ENCODE measurements at regions not wholly inside any gene's neighbourhood (a gene's known extent, or its start where the extent isn't known, plus 50 kb on each side); places are given as distances from the start of the nearest gene placed in this dataset.

- no peak for DNase-seq
- H3K36me3 ChIP-seq (ENCODE audit: insufficient read depth, low read length) = no peaks in the 10 kb centered on the region
These were observed 199.7 kb downstream of the PAPSS1 start for GRCh38 chr4:107520368-107520767.

GRCh38 chr4:107519053-107519452, 201.0 kb downstream of the PAPSS1 start:
- no peak overlapping the region for H3K9ac ChIP-seq (ENCODE audit: low read length)
- no peaks in the 10 kb centered on the region for H3K9me2 ChIP-seq (replicated peaks; ENCODE audit: insufficient read depth, low read length)
- no peak overlapping the region for H2AFZ ChIP-seq (ENCODE audit: low read length)
- no peak overlapping the region for H3K4me2 ChIP-seq (ENCODE audit: low read depth, low read length, poor library complexity, severe bottlenecking)
- H3K4me1 ChIP-seq (ENCODE audit: low read length) = no peaks in the 10 kb centered on the region
- H3K79me2 ChIP-seq (ENCODE audit: low read length) = no peaks in the 10 kb centered on the region
- H3K36me3 ChIP-seq (ENCODE audit: insufficient read depth, low read length) = no peaks in the 10 kb centered on the region
- H4K20me1 ChIP-seq (ENCODE audit: insufficient read depth, low read depth, low read length) = no peaks in the 10 kb centered on the region
- H3K27me3 ChIP-seq (ENCODE audit: low read length) = no peaks in the 10 kb centered on the region
- peak; percentile 67 for DNase-seq
- no peaks in the 10 kb centered on the region for H3K9me3 ChIP-seq (ENCODE audit: low read length)
- no peak overlapping the region for H3K27ac ChIP-seq (ENCODE audit: low read length)
- H3K4me3 ChIP-seq (ENCODE audit: low read length) = no peak overlapping the region

More at GRCh38 chr4:107520368-107520767, 199.7 kb downstream of the PAPSS1 start:
- H3K4me3 ChIP-seq (ENCODE audit: low read length) = no peak overlapping the region
- no peaks in the 10 kb centered on the region for H3K9me2 ChIP-seq (replicated peaks; ENCODE audit: insufficient read depth, low read length)
- H3K27me3 ChIP-seq (ENCODE audit: low read length) = no peaks in the 10 kb centered on the region
- no peaks in the 10 kb centered on the region for H3K4me1 ChIP-seq (ENCODE audit: low read length)
- H2AFZ ChIP-seq (ENCODE audit: low read length) = no peak overlapping the region
- no peak overlapping the region for H3K4me2 ChIP-seq (ENCODE audit: low read depth, low read length, poor library complexity, severe bottlenecking)
- no peaks in the 10 kb centered on the region for H3K9me3 ChIP-seq (ENCODE audit: low read length)
- no peaks in the 10 kb centered on the region for H4K20me1 ChIP-seq (ENCODE audit: insufficient read depth, low read depth, low read length)
- H3K79me2 ChIP-seq (ENCODE audit: low read length) = no peaks in the 10 kb centered on the region
- H3K27ac ChIP-seq (ENCODE audit: low read length) = no peak overlapping the region
- H3K9ac ChIP-seq (ENCODE audit: low read length) = no peak overlapping the region

DNA sequence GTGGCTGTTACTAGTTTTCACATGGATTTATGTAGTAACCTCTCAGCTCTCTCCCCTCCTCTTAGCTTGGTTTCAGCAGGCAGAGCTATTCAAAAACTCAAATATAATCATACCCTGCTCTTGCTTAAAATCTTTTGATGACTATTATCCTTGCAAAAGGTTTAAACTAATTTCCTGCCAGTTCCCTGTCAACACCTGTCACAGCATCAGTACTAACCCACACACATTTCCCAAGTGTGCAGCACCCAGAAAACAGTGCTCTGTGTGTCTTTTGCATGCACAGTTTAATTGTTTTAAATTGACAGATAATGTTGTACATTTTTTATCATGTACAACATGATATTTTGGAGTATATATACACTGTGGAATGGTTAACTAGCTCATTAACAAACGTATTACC, 202.0 kb downstream of the PAPSS1 start:
- H3K4me3 ChIP-seq (ENCODE audit: low read length) = no peak overlapping the region
- H2AFZ ChIP-seq (ENCODE audit: low read length) = no peak overlapping the region
- no peak overlapping the region for H3K9ac ChIP-seq (ENCODE audit: low read length)
- H3K27ac ChIP-seq (ENCODE audit: low read length) = no peak overlapping the region
- DNase-seq = no peak
- no peaks in the 10 kb centered on the region for H3K9me2 ChIP-seq (replicated peaks; ENCODE audit: insufficient read depth, low read length)
- no peaks in the 10 kb centered on the region for H3K9me3 ChIP-seq (ENCODE audit: low read length)
- no peaks in the 10 kb centered on the region for H3K79me2 ChIP-seq (ENCODE audit: low read length)
- H3K4me2 ChIP-seq (ENCODE audit: low read depth, low read length, poor library complexity, severe bottlenecking) = no peak overlapping the region
- H3K4me1 ChIP-seq (ENCODE audit: low read length) = no peaks in the 10 kb centered on the region
- H4K20me1 ChIP-seq (ENCODE audit: insufficient read depth, low read depth, low read length) = no peaks in the 10 kb centered on the region
- no peaks in the 10 kb centered on the region for H3K36me3 ChIP-seq (ENCODE audit: insufficient read depth, low read length)
- H3K27me3 ChIP-seq (ENCODE audit: low read length) = no peaks in the 10 kb centered on the region

GRCh38 chr4:107512549-107512948, 207.5 kb downstream of the PAPSS1 start:
- Histone ChIP-seq H2AFZ (ENCODE audit: low read length) (no peak overlapping the region), H4K20me1 (ENCODE audit: insufficient read depth, low read depth, low read length) (no peaks in the 10 kb centered on the region), H3K27me3 (ENCODE audit: low read length) (no peaks in the 10 kb centered on the region), H3K79me2 (ENCODE audit: low read length) (no peaks in the 10 kb centered on the region), H3K4me2 (ENCODE audit: low read depth, low read length, poor library complexity, severe bottlenecking) (no peak overlapping the region), H3K27ac (ENCODE audit: low read length) (no peak overlapping the region), H3K9me3 (ENCODE audit: low read length) (no peaks in the 10 kb centered on the region), H3K36me3 (ENCODE audit: insufficient read depth, low read length) (no peaks in the 10 kb centered on the region), H3K9me2 (replicated peaks; ENCODE audit: insufficient read depth, low read length) (no peaks in the 10 kb centered on the region), H3K9ac (ENCODE audit: low read length) (no peak overlapping the region), H3K4me3 (ENCODE audit: low read length) (no peak overlapping the region), H3K4me1 (ENCODE audit: low read length) (no peaks in the 10 kb centered on the region)
- DNase-seq = no peak

DNA sequence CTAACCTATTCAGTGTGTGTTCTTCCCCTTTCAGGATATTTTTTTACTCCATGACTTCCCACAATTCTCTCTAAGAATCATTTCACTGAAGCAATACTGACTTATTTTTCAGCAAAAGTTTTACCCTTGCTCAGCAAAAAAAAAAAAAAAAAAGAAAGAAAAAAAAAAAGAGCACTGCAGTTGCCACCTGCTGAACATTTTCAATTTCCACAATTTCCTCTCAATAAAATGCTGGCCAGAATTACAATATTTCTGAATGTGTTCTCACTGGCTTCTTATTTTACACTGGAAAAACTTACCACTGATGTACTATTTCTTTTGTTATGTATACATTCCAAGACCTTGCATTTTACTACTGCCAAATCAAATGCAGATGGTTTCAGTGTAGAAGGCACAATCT, 210.4 kb downstream of the PAPSS1 start:
- no peaks in the 10 kb centered on the region for H4K20me1 ChIP-seq (ENCODE audit: insufficient read depth, low read depth, low read length)
- H3K79me2 ChIP-seq (ENCODE audit: low read length) = no peaks in the 10 kb centered on the region
- no peaks in the 10 kb centered on the region for H3K36me3 ChIP-seq (ENCODE audit: insufficient read depth, low read length)
- H3K4me3 ChIP-seq (ENCODE audit: low read length) = no peak overlapping the region
- H3K9me3 ChIP-seq (ENCODE audit: low read length) = no peaks in the 10 kb centered on the region
- no peak overlapping the region for H2AFZ ChIP-seq (ENCODE audit: low read length)
- H3K27me3 ChIP-seq (ENCODE audit: low read length) = no peaks in the 10 kb centered on the region
- H3K27ac ChIP-seq (ENCODE audit: low read length) = no peak overlapping the region
- no peak overlapping the region for H3K9ac ChIP-seq (ENCODE audit: low read length)
- DNase-seq = no peak
- H3K9me2 ChIP-seq (replicated peaks; ENCODE audit: insufficient read depth, low read length) = no peaks in the 10 kb centered on the region
- H3K4me2 ChIP-seq (ENCODE audit: low read depth, low read length, poor library complexity, severe bottlenecking) = no peak overlapping the region
- no peaks in the 10 kb centered on the region for H3K4me1 ChIP-seq (ENCODE audit: low read length)

- DNase-seq = no peak
- Histone ChIP-seq H4K20me1 (ENCODE audit: insufficient read depth, low read depth, low read length) (no peaks in the 10 kb centered on the region), H3K9ac (ENCODE audit: low read length) (no peak overlapping the region), H3K36me3 (ENCODE audit: insufficient read depth, low read length) (no peaks in the 10 kb centered on the region), H2AFZ (ENCODE audit: low read length) (no peak overlapping the region), H3K27ac (ENCODE audit: low read length) (no peak overlapping the region), H3K4me3 (ENCODE audit: low read length) (no peak overlapping the region), H3K4me2 (ENCODE audit: low read depth, low read length, poor library complexity, severe bottlenecking) (no peak overlapping the region), H3K4me1 (ENCODE audit: low read length) (no peaks in the 10 kb centered on the region), H3K9me2 (replicated peaks; ENCODE audit: insufficient read depth, low read length) (no peaks in the 10 kb centered on the region), H3K27me3 (ENCODE audit: low read length) (no peaks in the 10 kb centered on the region), H3K9me3 (ENCODE audit: low read length) (no peaks in the 10 kb centered on the region), H3K79me2 (ENCODE audit: low read length) (no peaks in the 10 kb centered on the region)
These were observed 219.5 kb downstream of the PAPSS1 start for GRCh38 chr4:107500551-107500950.

DNA sequence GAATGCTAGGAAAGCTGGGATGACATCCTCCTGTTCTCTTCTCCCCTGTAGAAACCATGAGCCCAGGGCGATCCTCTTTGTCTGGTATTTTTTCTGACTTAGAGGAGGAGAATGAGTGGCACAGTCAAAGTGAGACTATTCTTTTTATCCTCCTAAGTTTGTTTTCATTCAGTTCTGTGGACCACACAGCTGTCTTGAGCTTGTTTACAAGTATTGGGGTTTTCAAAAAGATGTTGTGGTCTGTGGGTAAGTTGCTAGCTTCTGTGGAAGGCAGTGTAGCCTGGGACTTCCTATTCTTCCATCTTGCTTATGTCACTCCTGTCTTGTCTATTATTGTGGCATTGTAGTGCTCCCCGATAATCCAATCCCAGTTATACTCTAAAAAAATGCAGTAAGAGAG, 223.0 kb downstream of the PAPSS1 start:
- Histone ChIP-seq H3K9me2 (replicated peaks; ENCODE audit: insufficient read depth, low read length) (no peaks in the 10 kb centered on the region), H2AFZ (ENCODE audit: low read length) (no peak overlapping the region), H3K27ac (ENCODE audit: low read length) (no peak overlapping the region), H3K9ac (ENCODE audit: low read length) (no peak overlapping the region), H3K4me2 (ENCODE audit: low read depth, low read length, poor library complexity, severe bottlenecking) (no peak overlapping the region), H3K4me1 (ENCODE audit: low read length) (no peaks in the 10 kb centered on the region), H3K79me2 (ENCODE audit: low read length) (no peaks in the 10 kb centered on the region), H3K36me3 (ENCODE audit: insufficient read depth, low read length) (no peaks in the 10 kb centered on the region), H3K4me3 (ENCODE audit: low read length) (no peak overlapping the region), H3K9me3 (ENCODE audit: low read length) (no peaks in the 10 kb centered on the region), H4K20me1 (ENCODE audit: insufficient read depth, low read depth, low read length) (no peaks in the 10 kb centered on the region), H3K27me3 (ENCODE audit: low read length) (no peaks in the 10 kb centered on the region)
- DNase-seq = no peak

DNA sequence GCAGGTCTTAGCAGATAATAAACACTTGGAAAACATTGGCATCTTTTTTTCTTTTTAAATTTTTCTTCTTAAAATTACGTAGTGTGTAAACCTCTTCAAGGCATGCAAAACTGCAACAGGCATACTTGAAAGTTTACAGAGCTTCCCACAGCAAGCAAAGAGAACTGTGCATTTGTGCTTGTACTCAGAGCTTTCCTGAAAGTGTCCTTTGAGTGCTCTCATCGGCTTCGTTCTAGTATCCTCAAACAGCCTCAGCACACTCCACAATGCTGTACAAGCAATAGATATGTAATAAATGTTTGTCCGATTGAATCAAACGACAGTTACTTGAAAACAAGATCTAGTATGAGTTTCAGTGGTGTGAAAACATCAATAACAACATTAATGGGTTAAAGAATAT, 227.5 kb downstream of the PAPSS1 start:
- Histone ChIP-seq H3K36me3 (ENCODE audit: insufficient read depth, low read length) (no peaks in the 10 kb centered on the region), H2AFZ (ENCODE audit: low read length) (no peak overlapping the region), H3K9me2 (replicated peaks; ENCODE audit: insufficient read depth, low read length) (no peaks in the 10 kb centered on the region), H3K4me3 (ENCODE audit: low read length) (no peak overlapping the region), H3K27ac (ENCODE audit: low read length) (no peak overlapping the region), H3K27me3 (ENCODE audit: low read length) (no peaks in the 10 kb centered on the region), H3K79me2 (ENCODE audit: low read length) (no peaks in the 10 kb centered on the region), H4K20me1 (ENCODE audit: insufficient read depth, low read depth, low read length) (no peaks in the 10 kb centered on the region), H3K9ac (ENCODE audit: low read length) (no peak overlapping the region), H3K4me1 (ENCODE audit: low read length) (no peaks in the 10 kb centered on the region), H3K9me3 (ENCODE audit: low read length) (no peaks in the 10 kb centered on the region), H3K4me2 (ENCODE audit: low read depth, low read length, poor library complexity, severe bottlenecking) (no peak overlapping the region)
- no peak for DNase-seq

- no peak overlapping the region for H3K4me3 ChIP-seq (ENCODE audit: low read length)
- H3K4me1 ChIP-seq (ENCODE audit: low read length) = no peaks in the 10 kb centered on the region
- H3K27me3 ChIP-seq (ENCODE audit: low read length) = no peaks in the 10 kb centered on the region
- H4K20me1 ChIP-seq (ENCODE audit: insufficient read depth, low read depth, low read length) = no peaks in the 10 kb centered on the region
- no peak overlapping the region for H3K9ac ChIP-seq (ENCODE audit: low read length)
- no peaks in the 10 kb centered on the region for H3K36me3 ChIP-seq (ENCODE audit: insufficient read depth, low read length)
- H3K79me2 ChIP-seq (ENCODE audit: low read length) = no peaks in the 10 kb centered on the region
- H3K4me2 ChIP-seq (ENCODE audit: low read depth, low read length, poor library complexity, severe bottlenecking) = no peak overlapping the region
- no peak overlapping the region for H2AFZ ChIP-seq (ENCODE audit: low read length)
- no peak for DNase-seq
- H3K27ac ChIP-seq (ENCODE audit: low read length) = no peak overlapping the region
- no peaks in the 10 kb centered on the region for H3K9me2 ChIP-seq (replicated peaks; ENCODE audit: insufficient read depth, low read length)
- H3K9me3 ChIP-seq (ENCODE audit: low read length) = no peaks in the 10 kb centered on the region
These were observed 229.9 kb downstream of the PAPSS1 start for GRCh38 chr4:107490116-107490515.
